Right ventricle myocardium inferior (tissue), 1 donor: ENCODE measurements at regions not wholly inside any gene's neighbourhood (a gene's known extent, or its start where the extent isn't known, plus 50 kb on each side); places are given as distances from the start of the nearest gene placed in this dataset.

Experiments used
- ATAC-seq: fragments of 200-7000 bp; cut with Tn5 transposase; one replicate; pipeline ENCODE4 v1.9.1; 2020; ENCODE audit warnings: mild to moderate bottlenecking, moderate library complexity
- DNase-seq: peaks from one replicate; pipeline ENCODE4 v3.0.0; 2021; ENCODE audit errors: missing footprints
- intact Hi-C: fragments of 100-400 bp; cut with DNase I; formaldehyde crosslinking; loops from one replicate; pipeline ENCODE4 v1.11.0; 2022
- donor health status: DM: no; HTN: yes; CAD: no; lungs with severe emphysema.

DNA sequence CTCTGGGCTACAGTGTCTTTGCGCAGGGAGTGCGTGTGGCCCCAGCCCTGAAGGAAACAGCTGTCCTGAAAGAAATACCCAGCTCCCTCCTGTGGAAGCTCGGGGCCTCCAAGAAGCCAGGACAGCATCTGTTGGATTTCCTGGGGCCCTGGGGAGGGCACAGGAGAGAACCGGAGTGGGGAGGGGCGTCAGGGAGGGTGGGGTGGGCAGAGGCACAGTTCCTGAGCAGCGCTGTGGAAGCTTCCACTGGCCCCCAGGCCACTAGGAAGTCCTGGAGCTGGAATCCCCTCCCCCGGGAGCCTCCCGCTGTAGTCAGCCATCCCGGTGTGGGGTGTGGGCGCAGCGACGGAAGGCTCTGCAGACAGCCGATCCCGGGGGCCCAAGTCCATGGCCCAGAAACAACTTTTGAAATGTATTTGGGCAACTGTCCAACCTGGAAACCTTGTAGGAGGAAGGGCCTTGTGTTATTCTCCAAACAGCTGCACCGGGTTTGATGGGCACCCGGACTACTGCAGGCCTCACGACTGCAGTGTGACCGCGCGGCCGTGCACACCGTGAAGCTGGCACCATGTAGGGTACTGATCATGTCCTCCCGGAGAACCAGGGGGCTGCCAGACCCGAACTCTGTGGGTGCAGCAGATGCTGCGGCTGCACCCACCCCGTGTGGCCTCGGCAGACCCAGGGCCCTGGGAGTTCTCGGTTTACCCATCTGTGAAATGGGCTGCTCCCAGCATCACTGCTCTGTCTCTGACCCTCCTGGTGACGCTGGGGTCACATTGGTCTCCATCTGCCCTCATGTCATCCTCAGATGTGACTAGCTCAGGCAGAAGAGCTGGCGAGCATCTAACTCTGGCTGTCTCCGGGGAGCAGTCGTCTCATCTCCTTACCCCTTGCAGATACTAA lies 68.5 kb upstream of the HMX1 start:
- DNase-seq: no peak
- intact Hi-C loops: no loop called here

DNA sequence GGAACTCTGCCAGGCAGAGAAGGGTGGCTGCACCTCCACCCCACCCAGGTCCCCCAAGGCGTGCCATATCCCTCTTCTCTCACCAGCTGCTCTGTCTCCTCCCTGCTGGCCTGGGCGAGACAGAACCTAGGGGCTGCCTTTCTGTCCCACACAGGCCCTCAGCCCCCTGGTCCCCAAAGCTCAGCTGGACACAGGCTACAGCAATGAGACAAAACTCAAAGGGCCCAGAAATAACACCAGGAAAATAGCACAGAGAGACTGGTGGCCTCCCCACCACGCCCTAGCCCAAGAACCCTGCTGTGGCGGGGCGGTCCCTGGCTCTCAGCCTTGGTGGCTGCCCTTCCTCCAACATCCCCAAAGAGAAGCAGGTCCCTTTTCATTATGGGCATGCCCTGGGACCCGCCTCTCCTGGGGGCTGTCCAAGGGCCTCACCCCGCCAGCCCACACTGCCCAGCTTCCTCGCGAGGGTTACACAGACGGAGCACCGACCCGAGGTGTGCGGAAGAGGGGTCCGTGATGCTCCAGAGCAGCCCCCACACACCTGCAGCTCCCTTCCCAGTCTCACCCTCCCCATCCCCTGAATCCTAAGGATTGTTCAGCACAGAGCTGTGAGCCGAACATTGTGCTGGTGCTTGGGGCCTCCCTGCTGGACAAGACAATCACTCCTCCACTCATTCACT lies 67.7 kb upstream of the HMX1 start:
- no peak for ATAC-seq
- intact Hi-C loops: no loop called here
- no peak for DNase-seq

More for the DNA sequence above, 68.5 kb upstream of the HMX1 start:
- no peak for ATAC-seq

GRCh38 chr4:8938623-8939022 lies 67.0 kb upstream of the HMX1 start:
- DNase-seq: no peak
- intact Hi-C loops: no loop called here
- no peak for ATAC-seq

DNA sequence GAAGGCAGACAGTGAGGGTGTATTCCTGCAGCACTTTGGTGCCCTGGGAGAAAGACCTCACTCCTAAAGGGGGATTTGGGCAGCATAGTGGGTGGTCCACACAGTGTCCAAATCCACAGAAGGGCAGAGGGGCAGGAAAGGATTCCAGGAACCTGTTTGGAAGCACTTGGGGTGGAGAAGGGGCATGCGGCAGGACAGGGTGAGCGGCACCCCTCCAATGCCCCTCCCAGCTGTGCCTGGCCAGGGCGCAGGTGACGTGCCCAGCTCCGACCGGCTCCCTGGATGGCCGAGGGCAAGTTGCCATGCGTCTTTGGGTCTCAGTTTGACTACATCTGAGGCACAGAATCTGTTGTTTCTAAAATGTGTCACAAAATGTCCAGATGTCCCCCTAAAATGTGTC lies 66.5 kb upstream of the HMX1 start:
- ATAC-seq (no peak), DNase-seq (no peak)
- intact Hi-C loops: no loop called here

DNA sequence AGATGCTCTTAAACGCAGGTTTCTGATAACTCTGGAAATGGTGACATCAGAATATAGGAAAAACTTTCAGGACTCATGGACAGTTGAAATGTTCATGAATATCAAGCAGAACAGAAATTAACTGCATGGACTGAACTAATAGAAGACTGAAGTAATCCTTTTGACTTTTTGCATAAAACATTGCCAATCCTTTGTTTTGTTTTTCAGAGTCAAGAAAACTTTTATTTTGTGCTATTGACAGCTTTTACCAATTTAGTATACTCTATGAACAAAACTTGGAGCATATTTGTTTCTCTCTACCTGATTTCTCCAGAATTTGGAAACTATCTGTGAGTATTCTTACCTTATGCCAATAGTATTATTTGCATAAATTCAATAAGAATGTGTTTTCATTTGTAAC lies 61.2 kb upstream of the HMX1 start:
- DNase-seq: no peak
- intact Hi-C loops: no loop called here
- ATAC-seq: no peak

- intact Hi-C loops: no loop called here
- no peak for DNase-seq
- ATAC-seq: no peak
These were observed 56.4 kb upstream of the HMX1 start for GRCh38 chr4:8928074-8928473.

GRCh38 chr4:8922481-8922880 lies 50.8 kb upstream of the HMX1 start:
- no peak for ATAC-seq
- intact Hi-C loops: no loop called here
- peak; percentile 25 for DNase-seq

- intact Hi-C loops: no loop called here
- DNase-seq (no peak), ATAC-seq (no peak)
These were observed 49.8 kb upstream of the HMX1 start for GRCh38 chr4:8921465-8921864.
